ENCODE measurements at regions not wholly inside any gene's neighbourhood (a gene's known extent, or its start where the extent isn't known, plus 50 kb on each side); places are given as distances from the start of the nearest gene placed in this dataset.

DNA sequence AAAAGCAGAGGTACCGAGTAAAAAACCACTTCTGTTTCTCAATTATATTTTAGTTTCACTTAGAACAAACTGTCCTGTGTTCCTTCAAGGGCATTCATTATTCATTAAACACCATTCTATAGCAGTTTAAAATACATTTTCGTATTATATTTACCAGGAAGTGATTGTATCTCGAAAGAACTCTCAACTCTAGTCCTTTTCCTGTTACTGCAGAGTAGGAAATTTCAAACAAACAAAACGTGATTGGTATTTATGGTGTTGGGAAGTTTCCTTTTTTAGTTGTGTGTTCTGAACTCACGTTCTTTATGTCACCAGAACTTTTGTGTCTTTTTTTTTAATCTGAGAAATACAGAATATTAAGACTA lies 139.5 kb upstream of the BTBD3 start (continued):
- TF ChIP-seq, protein P1, sequence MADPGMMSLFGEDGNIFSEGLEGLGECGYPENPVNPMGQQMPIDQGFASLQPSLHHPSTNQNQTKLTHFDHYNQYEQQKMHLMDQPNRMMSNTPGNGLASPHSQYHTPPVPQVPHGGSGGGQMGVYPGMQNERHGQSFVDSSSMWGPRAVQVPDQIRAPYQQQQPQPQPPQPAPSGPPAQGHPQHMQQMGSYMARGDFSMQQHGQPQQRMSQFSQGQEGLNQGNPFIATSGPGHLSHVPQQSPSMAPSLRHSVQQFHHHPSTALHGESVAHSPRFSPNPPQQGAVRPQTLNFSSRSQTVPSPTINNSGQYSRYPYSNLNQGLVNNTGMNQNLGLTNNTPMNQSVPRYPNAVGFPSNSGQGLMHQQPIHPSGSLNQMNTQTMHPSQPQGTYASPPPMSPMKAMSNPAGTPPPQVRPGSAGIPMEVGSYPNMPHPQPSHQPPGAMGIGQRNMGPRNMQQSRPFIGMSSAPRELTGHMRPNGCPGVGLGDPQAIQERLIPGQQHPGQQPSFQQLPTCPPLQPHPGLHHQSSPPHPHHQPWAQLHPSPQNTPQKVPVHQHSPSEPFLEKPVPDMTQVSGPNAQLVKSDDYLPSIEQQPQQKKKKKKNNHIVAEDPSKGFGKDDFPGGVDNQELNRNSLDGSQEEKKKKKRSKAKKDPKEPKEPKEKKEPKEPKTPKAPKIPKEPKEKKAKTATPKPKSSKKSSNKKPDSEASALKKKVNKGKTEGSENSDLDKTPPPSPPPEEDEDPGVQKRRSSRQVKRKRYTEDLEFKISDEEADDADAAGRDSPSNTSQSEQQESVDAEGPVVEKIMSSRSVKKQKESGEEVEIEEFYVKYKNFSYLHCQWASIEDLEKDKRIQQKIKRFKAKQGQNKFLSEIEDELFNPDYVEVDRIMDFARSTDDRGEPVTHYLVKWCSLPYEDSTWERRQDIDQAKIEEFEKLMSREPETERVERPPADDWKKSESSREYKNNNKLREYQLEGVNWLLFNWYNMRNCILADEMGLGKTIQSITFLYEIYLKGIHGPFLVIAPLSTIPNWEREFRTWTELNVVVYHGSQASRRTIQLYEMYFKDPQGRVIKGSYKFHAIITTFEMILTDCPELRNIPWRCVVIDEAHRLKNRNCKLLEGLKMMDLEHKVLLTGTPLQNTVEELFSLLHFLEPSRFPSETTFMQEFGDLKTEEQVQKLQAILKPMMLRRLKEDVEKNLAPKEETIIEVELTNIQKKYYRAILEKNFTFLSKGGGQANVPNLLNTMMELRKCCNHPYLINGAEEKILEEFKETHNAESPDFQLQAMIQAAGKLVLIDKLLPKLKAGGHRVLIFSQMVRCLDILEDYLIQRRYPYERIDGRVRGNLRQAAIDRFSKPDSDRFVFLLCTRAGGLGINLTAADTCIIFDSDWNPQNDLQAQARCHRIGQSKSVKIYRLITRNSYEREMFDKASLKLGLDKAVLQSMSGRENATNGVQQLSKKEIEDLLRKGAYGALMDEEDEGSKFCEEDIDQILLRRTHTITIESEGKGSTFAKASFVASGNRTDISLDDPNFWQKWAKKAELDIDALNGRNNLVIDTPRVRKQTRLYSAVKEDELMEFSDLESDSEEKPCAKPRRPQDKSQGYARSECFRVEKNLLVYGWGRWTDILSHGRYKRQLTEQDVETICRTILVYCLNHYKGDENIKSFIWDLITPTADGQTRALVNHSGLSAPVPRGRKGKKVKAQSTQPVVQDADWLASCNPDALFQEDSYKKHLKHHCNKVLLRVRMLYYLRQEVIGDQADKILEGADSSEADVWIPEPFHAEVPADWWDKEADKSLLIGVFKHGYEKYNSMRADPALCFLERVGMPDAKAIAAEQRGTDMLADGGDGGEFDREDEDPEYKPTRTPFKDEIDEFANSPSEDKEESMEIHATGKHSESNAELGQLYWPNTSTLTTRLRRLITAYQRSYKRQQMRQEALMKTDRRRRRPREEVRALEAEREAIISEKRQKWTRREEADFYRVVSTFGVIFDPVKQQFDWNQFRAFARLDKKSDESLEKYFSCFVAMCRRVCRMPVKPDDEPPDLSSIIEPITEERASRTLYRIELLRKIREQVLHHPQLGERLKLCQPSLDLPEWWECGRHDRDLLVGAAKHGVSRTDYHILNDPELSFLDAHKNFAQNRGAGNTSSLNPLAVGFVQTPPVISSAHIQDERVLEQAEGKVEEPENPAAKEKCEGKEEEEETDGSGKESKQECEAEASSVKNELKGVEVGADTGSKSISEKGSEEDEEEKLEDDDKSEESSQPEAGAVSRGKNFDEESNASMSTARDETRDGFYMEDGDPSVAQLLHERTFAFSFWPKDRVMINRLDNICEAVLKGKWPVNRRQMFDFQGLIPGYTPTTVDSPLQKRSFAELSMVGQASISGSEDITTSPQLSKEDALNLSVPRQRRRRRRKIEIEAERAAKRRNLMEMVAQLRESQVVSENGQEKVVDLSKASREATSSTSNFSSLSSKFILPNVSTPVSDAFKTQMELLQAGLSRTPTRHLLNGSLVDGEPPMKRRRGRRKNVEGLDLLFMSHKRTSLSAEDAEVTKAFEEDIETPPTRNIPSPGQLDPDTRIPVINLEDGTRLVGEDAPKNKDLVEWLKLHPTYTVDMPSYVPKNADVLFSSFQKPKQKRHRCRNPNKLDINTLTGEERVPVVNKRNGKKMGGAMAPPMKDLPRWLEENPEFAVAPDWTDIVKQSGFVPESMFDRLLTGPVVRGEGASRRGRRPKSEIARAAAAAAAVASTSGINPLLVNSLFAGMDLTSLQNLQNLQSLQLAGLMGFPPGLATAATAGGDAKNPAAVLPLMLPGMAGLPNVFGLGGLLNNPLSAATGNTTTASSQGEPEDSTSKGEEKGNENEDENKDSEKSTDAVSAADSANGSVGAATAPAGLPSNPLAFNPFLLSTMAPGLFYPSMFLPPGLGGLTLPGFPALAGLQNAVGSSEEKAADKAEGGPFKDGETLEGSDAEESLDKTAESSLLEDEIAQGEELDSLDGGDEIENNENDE (IDR thresholded peaks at IDR 0.05; ENCODE audit: insufficient replicate concordance, low read length): no peak
- no peak for TF ChIP-seq JUND (IDR thresholded peaks at IDR 0.05; ENCODE audit: low read length)
- no peak for TF ChIP-seq BRCA1 (IDR thresholded peaks at IDR 0.05; ENCODE audit: low read depth, low read length)
- TF ChIP-seq MAFK (IDR thresholded peaks at IDR 0.05; ENCODE audit: low read depth, low read length): no peak
- TF ChIP-seq YY1 (IDR thresholded peaks at IDR 0.05; ENCODE audit: low read depth, low read length): no peak

Data from H1 (cell line).